H9 (cell line): ENCODE measurements at regions not wholly inside any gene's neighbourhood (a gene's known extent, or its start where the extent isn't known, plus 50 kb on each side); places are given as distances from the start of the nearest gene placed in this dataset.

ENCODE experiments used
- DNase-seq: peaks from one replicate; pipeline ENCODE4 v3.0.0-alpha.2; 2017
- H2AFZ ChIP-seq: one replicate; pipeline ENCODE4 v1.6.1; 2013; ENCODE audit warnings: mild to moderate bottlenecking, low read length, control low read depth, moderate library complexity
- H2AK5ac ChIP-seq: 2 replicates; pipeline ENCODE4 v1.6.1; 2013; ENCODE audit warnings: low read length, control low read depth, mixed read lengths; ENCODE audit not compliant: insufficient read length
- H2BK120ac ChIP-seq: one replicate; pipeline ENCODE4 v1.6.1; 2013; ENCODE audit warnings: low read depth, mild to moderate bottlenecking, low read length, control low read depth, inconsistent platforms; ENCODE audit not compliant: poor library complexity, severe bottlenecking
- H2BK12ac ChIP-seq: 2 replicates; pipeline ENCODE4 v1.6.1; 2013; ENCODE audit warnings: low read length, control low read depth, mixed read lengths, low read depth; ENCODE audit not compliant: insufficient read length
- H2BK15ac ChIP-seq: 2 replicates; pipeline ENCODE4 v1.6.1; 2013; ENCODE audit warnings: low read depth, low read length, control low read depth
- H2BK20ac ChIP-seq: one replicate; pipeline ENCODE4 v1.6.1; 2013; ENCODE audit warnings: low read depth, mild to moderate bottlenecking, low read length, control low read depth, inconsistent platforms; ENCODE audit not compliant: poor library complexity, severe bottlenecking
- H2BK5ac ChIP-seq: 2 replicates; pipeline ENCODE4 v1.6.1; 2013; ENCODE audit warnings: low read length, control low read depth, mixed read lengths; ENCODE audit not compliant: insufficient read length
- H3K14ac ChIP-seq: 2 replicates; pipeline ENCODE4 v1.6.1; 2013; ENCODE audit warnings: low read length, control low read depth; ENCODE audit not compliant: insufficient read depth
- H3K18ac ChIP-seq: 2 replicates; pipeline ENCODE4 v1.6.1; 2013; ENCODE audit warnings: low read depth, mild to moderate bottlenecking, mixed read lengths, low read length, control low read depth; ENCODE audit not compliant: insufficient read length
- H3K23ac ChIP-seq: 2 replicates; pipeline ENCODE4 v1.6.1; 2013; ENCODE audit warnings: low read length, control low read depth, mixed read lengths, low read depth; ENCODE audit not compliant: insufficient read length
- H3K23me2 ChIP-seq: 2 replicates; pipeline ENCODE4 v1.6.1; 2013; ENCODE audit warnings: low read depth, mild to moderate bottlenecking, mixed read lengths, low read length, control low read depth; ENCODE audit not compliant: insufficient read length, poor library complexity, severe bottlenecking
- H3K27ac ChIP-seq: 2 replicates; pipeline ENCODE4 v1.5.1; 2013; ENCODE audit warnings: low read length, control low read depth, mixed read lengths, low read depth; ENCODE audit not compliant: insufficient read length
- H3K27me3 ChIP-seq: 2 replicates; pipeline ENCODE4 v1.6.1; 2013; ENCODE audit warnings: low read length, control low read depth, inconsistent platforms; ENCODE audit not compliant: insufficient read depth
- H3K4ac ChIP-seq: 2 replicates; pipeline ENCODE4 v1.6.1; 2013; ENCODE audit warnings: low read depth, mild to moderate bottlenecking, control low read depth, inconsistent platforms, low read length, moderate library complexity
- H3K4me1 ChIP-seq: 2 replicates; pipeline ENCODE4 v1.6.1; 2013; ENCODE audit warnings: low read length, control low read depth, inconsistent platforms; ENCODE audit not compliant: insufficient read depth
- H3K4me2 ChIP-seq: 2 replicates; pipeline ENCODE4 v1.6.1; 2013; ENCODE audit warnings: low read length, control low read depth, mixed read lengths; ENCODE audit not compliant: insufficient read length, insufficient read depth
- H3K56ac ChIP-seq: 2 replicates; pipeline ENCODE4 v1.6.1; 2013; ENCODE audit warnings: low read depth, mild to moderate bottlenecking, mixed read lengths, low read length, control low read depth; ENCODE audit not compliant: insufficient read length
- H3K79me1 ChIP-seq: 2 replicates; pipeline ENCODE4 v1.6.1; 2013; ENCODE audit warnings: low read depth, mild to moderate bottlenecking, moderate library complexity, low read length, control low read depth, inconsistent platforms; ENCODE audit not compliant: insufficient read depth, poor library complexity, severe bottlenecking
- H3K79me2 ChIP-seq: 2 replicates; pipeline ENCODE4 v1.6.1; 2013; ENCODE audit warnings: low read length, control low read depth, inconsistent platforms; ENCODE audit not compliant: insufficient read depth
- H3K9ac ChIP-seq: 2 replicates; pipeline ENCODE4 v1.6.1; 2013; ENCODE audit warnings: low read length, control low read depth, mixed read lengths; ENCODE audit not compliant: insufficient read length; ENCODE audit errors: extremely low read depth
- H3K9me3 ChIP-seq: one replicate; pipeline ENCODE4 v1.6.1; 2013; ENCODE audit warnings: low read depth, low read length, inconsistent platforms; ENCODE audit not compliant: control insufficient read depth
- H3T11ph ChIP-seq: one replicate; pipeline ENCODE4 v1.6.1; 2013; ENCODE audit warnings: mild to moderate bottlenecking, low read length, control low read depth, inconsistent platforms
- H4K20me1 ChIP-seq: one replicate; pipeline ENCODE4 v1.6.1; 2013; ENCODE audit not compliant: control insufficient read depth, insufficient read length, insufficient read depth
- H4K5ac ChIP-seq: 2 replicates; pipeline ENCODE4 v1.6.1; 2013; ENCODE audit warnings: low read depth, mild to moderate bottlenecking, mixed read lengths, low read length, control low read depth; ENCODE audit not compliant: insufficient read length
- H4K8ac ChIP-seq: replicated peaks from 2 replicates; pipeline ENCODE4 v1.6.1; 2013; ENCODE audit warnings: low read length, control low read depth, mixed read lengths, low read depth; ENCODE audit not compliant: insufficient read length
- H4K91ac ChIP-seq: 2 replicates; pipeline ENCODE4 v1.6.1; 2013; ENCODE audit warnings: low read depth, mild to moderate bottlenecking, moderate library complexity, mixed read lengths, low read length, control low read depth; ENCODE audit not compliant: insufficient read length
- H3K27ac Mint-ChIP-seq, 3 experiments: 2 replicates in 2 of 3; 3 replicates in 1 of 3; pipeline ENCODE4 v1.8.0; 2020 to 2021; ENCODE audit warnings: mixed read lengths in 3 of 3, mild to moderate bottlenecking in 1 of 3, moderate library complexity in 1 of 3
- H3K27me3 Mint-ChIP-seq: 2 replicates; pipeline ENCODE4 v1.8.0; 2021; ENCODE audit warnings: low read depth, mild to moderate bottlenecking, moderate library complexity, mixed read lengths
- H3K36me3 Mint-ChIP-seq, 3 experiments: 2 replicates in 2 of 3; 3 replicates in 1 of 3; pipeline ENCODE4 v1.8.0; 2020 to 2021; ENCODE audit warnings: low read depth in 3 of 3, mixed read lengths in 3 of 3; ENCODE audit not compliant: insufficient read depth in 1 of 3
- H3K4me1 Mint-ChIP-seq, 2 experiments: 2 replicates each; pipeline ENCODE4 v1.8.0; 2020; ENCODE audit warnings: mixed read lengths in 2 of 2
- H3K4me3 Mint-ChIP-seq, 2 experiments: 2 replicates in 1 of 2; 3 replicates in 1 of 2; pipeline ENCODE4 v1.8.0; 2020 to 2021; ENCODE audit warnings: mild to moderate bottlenecking in 2 of 2, mixed read lengths in 2 of 2, moderate library complexity in 1 of 2
- H3K9me3 Mint-ChIP-seq, 2 experiments: 2 replicates in 1 of 2; 3 replicates in 1 of 2; pipeline ENCODE4 v1.8.0; 2020; ENCODE audit warnings: mild to moderate bottlenecking in 2 of 2, mixed read lengths in 2 of 2, moderate library complexity in 1 of 2
- TF ChIP-seq, protein P1 (sequence below): fragments of 200-600 bp; sonication (generic); conservative IDR thresholded peaks from 3 replicates; pipeline ENCODE4 v1.8.0; 2021; ENCODE audit warnings: antibody characterized with exemption, mild to moderate bottlenecking

DNA sequence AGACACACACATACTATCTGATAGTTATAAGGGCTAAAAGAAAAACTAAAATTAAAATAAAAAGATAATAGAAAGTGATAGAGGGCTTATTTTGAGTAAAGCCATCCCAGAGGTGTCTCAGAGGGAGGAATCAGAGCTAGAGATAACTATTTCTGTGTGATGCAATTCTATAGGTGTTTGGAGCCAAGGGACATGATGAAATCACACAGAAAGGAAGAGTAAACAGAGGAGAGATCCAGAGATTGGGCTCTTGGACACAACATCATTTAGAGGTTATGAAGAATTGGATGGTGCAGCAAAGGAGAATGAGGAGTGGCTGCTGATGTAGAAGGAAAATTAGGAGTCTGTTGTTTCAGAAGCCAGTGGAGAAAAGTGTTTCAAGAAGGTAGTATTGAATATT, 393.5 kb downstream of the DIRAS2 start:
- DNase-seq = no peak
- TF ChIP-seq, protein P1, sequence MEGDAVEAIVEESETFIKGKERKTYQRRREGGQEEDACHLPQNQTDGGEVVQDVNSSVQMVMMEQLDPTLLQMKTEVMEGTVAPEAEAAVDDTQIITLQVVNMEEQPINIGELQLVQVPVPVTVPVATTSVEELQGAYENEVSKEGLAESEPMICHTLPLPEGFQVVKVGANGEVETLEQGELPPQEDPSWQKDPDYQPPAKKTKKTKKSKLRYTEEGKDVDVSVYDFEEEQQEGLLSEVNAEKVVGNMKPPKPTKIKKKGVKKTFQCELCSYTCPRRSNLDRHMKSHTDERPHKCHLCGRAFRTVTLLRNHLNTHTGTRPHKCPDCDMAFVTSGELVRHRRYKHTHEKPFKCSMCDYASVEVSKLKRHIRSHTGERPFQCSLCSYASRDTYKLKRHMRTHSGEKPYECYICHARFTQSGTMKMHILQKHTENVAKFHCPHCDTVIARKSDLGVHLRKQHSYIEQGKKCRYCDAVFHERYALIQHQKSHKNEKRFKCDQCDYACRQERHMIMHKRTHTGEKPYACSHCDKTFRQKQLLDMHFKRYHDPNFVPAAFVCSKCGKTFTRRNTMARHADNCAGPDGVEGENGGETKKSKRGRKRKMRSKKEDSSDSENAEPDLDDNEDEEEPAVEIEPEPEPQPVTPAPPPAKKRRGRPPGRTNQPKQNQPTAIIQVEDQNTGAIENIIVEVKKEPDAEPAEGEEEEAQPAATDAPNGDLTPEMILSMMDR = no peak
- Mint-ChIP-seq H3K27me3 (no peaks in the 10 kb centered on the region), H3K4me3 (no peak overlapping the region), H3K9me3 (peaks cover 8 to 12% of the 10 kb centered on the region in 2 experiments), H3K27ac (no peak overlapping the region; a peak in 1 of 7 replicates), H3K36me3 (peaks cover 3 to 17% (median 4%) of the 10 kb centered on the region in 3 experiments), H3K4me1 (0 out of 4 replicates have a peak, but pooled peaks cover 0 to under 1% of the 10 kb centered on the region in 2 experiments)
- Histone ChIP-seq H2BK20ac (no peak overlapping the region), H3K23me2 (no peaks in the 10 kb centered on the region), H3K9me3 (no peaks in the 10 kb centered on the region), H3K23ac (no peak overlapping the region), H3K4me2 (no peak overlapping the region), H3K79me2 (no peaks in the 10 kb centered on the region), H3K18ac (no peak overlapping the region), H2BK120ac (no peak overlapping the region), H3K4me1 (no peaks in the 10 kb centered on the region), H3K56ac (no peak overlapping the region), H4K5ac (no peak overlapping the region), H3K79me1 (no peaks in the 10 kb centered on the region), H2AK5ac (no peak overlapping the region), H3K27ac (no peak overlapping the region), H2AFZ (no peak overlapping the region), H3K14ac (no peak overlapping the region), H4K20me1 (no peaks in the 10 kb centered on the region), H2BK12ac (no peak overlapping the region), H3K9ac (no peak overlapping the region), H3K27me3 (no peaks in the 10 kb centered on the region), H2BK5ac (no peak overlapping the region), H3K4ac (no peak overlapping the region), H3T11ph (no peak overlapping the region), H2BK15ac (no peak overlapping the region), H4K91ac (no peak overlapping the region), H4K8ac (no peak overlapping the region)
